Stimulated activated CD4-positive, alpha-beta T cell treated with anti-CD3 and anti-CD28 coated beads, Interleukin-4, amount 100 ng/mL, for 24 hours (primary cell): ENCODE measurements at regions not wholly inside any gene's neighbourhood (a gene's known extent, or its start where the extent isn't known, plus 50 kb on each side); places are given as distances from the start of the nearest gene placed in this dataset.

Source experiments
- DNase-seq: peaks from one replicate; pipeline ENCODE4 v3.0.0-alpha.2; 2020

- DNase-seq = no peak
Observed at GRCh38 chr5:175236176-175236575, 207.8 kb downstream of the DRD1 start.

GRCh38 chr5:175235251-175235960 is 208.6 kb downstream of the DRD1 start:
- DNase-seq = no peak

GRCh38 chr5:175230299-175230698 is 213.7 kb downstream of the DRD1 start:
- DNase-seq = no peak

GRCh38 chr5:175226506-175226905 is 217.5 kb downstream of the DRD1 start:
- no peak for DNase-seq

- no peak for DNase-seq
Observed at GRCh38 chr5:175223291-175223690, 220.7 kb downstream of the DRD1 start.

GRCh38 chr5:175222621-175223020 is 221.4 kb downstream of the DRD1 start:
- DNase-seq = no peak

- DNase-seq = no peak
Observed at GRCh38 chr5:175220549-175220948, 223.4 kb downstream of the DRD1 start.

GRCh38 chr5:175219366-175219765 is 224.6 kb downstream of the DRD1 start:
- DNase-seq = no peak

GRCh38 chr5:175216991-175217390 is 227.0 kb downstream of the DRD1 start:
- DNase-seq = no peak

- DNase-seq = no peak
Observed at GRCh38 chr5:175215906-175216305, 228.1 kb downstream of the DRD1 start.

- DNase-seq = no peak
Observed at GRCh38 chr5:175214152-175214551, 229.8 kb downstream of the DRD1 start.

GRCh38 chr5:175211956-175212756 is 231.8 kb downstream of the DRD1 start:
- no peak for DNase-seq

GRCh38 chr5:175207321-175208040 is 236.5 kb downstream of the DRD1 start:
- DNase-seq = no peak

GRCh38 chr5:175206669-175207068 is 237.3 kb downstream of the DRD1 start:
- no peak for DNase-seq

GRCh38 chr5:175202463-175203068 is 241.4 kb downstream of the DRD1 start:
- no peak for DNase-seq

GRCh38 chr5:175201393-175201792 is 242.6 kb downstream of the DRD1 start:
- no peak for DNase-seq

GRCh38 chr5:175195698-175196656 is 248.0 kb downstream of the DRD1 start:
- DNase-seq = no peak

GRCh38 chr5:175181331-175181730 is 262.7 kb downstream of the DRD1 start:
- no peak for DNase-seq

- DNase-seq = no peak
Observed at GRCh38 chr5:175170899-175171298, 273.1 kb downstream of the DRD1 start.

GRCh38 chr5:175168882-175169507 is 275.0 kb downstream of the DRD1 start:
- no peak for DNase-seq

- DNase-seq = no peak
Observed at GRCh38 chr5:175166026-175166425, 278.0 kb downstream of the DRD1 start.
